Erythroblast (primary cell): ENCODE measurements at regions not wholly inside any gene's neighbourhood (a gene's known extent, or its start where the extent isn't known, plus 50 kb on each side); places are given as distances from the start of the nearest gene placed in this dataset.

ENCODE experiments used
- DNase-seq, 2 experiments: peaks; one replicate each; lab custom pipeline; 2025; lab: John Stamatoyannopoulos, UW
- GATA1 ChIP-seq: IDR thresholded peaks from 2 replicates; pipeline ENCODE4 v1.6.1; 2011; ENCODE audit warnings: low read depth, mild to moderate bottlenecking, control low read depth, low read length, moderate library complexity
- POLR2A ChIP-seq: IDR thresholded peaks from 2 replicates; pipeline ENCODE4 v1.6.1; 2011; ENCODE audit warnings: mild to moderate bottlenecking, low read length

DNA sequence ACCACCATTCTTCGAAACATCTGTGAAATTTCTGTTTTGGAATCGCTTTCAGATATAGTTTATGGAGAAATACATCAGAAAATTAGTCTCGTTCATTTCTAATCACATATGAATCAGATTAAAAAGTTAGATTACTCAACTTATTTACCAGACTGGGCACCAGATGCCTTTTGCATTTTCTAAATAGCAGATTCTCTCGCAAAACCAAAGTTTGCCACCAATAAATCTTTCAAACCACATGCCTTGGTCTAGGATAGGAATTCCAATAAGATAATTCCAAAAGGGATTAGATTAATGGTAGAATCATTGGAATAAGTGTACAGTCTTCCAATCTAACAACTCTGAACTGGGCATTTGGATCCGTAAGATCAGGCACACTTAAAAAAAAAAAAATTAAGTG is 160.4 kb upstream of the TAB2 start:
- TF ChIP-seq GATA1 (no peak), POLR2A (no peak)
- no peak for DNase-seq

DNA sequence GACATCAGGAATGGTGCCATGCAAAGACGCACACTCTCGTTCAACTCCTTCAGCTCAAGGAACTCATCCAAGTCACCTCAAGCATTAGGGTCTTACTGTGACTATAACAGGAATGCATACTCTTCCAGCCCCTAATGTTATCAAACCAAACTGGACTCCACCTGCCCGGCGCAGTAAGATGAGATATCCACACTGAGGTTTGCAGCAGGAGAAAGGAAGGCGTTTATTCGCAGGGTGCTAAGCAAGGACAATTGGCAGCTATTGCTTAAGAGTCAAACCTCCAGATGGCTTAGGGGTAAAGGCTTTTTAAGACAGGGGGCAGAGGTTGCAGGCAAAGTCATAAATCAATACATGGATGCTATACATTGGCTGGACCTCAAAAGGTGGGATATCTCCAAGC is 159.4 kb upstream of the TAB2 start:
- DNase-seq, result no peak
- TF ChIP-seq GATA1 (no peak), POLR2A (no peak)

DNA sequence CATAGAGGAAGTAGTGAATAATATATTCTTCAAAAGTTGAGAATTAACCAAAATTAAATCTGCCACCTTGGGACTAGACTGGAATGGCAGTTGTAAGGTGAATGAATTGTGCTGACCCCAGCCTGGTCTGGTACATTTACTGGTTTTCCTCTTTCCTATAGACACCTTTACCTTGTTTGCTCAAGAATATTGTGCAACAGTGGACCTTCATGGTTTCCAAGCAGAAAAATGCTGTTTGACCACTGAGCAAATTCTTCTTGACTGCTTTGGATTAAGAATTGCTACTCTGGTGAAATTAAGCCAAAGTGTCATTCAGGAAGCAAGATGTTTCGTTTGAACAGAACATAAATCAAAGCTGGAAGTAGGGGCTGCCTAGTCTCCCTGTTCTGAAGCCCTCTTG is 156.6 kb upstream of the TAB2 start:
- no peak for DNase-seq
- TF ChIP-seq POLR2A (no peak), GATA1 (no peak)

DNA sequence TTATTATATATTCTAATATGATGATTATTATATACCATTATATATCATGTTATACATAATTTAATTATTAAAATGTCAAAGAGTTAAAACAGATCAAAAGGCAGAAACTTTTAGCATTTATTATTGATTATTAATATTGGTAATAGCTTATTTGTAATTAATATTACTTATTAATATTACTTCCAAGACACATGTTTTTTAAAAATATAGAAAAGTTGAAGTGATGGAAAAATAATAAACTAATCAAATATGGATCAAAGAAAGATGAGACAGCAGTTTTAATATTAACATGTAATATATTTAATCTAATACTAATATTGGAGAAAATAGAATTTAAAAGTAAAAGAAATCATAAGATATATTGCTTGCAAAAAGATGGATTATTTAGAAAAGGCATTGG is 154.6 kb upstream of the TAB2 start:
- TF ChIP-seq GATA1, result no peak
- TF ChIP-seq POLR2A, result no peak

DNA sequence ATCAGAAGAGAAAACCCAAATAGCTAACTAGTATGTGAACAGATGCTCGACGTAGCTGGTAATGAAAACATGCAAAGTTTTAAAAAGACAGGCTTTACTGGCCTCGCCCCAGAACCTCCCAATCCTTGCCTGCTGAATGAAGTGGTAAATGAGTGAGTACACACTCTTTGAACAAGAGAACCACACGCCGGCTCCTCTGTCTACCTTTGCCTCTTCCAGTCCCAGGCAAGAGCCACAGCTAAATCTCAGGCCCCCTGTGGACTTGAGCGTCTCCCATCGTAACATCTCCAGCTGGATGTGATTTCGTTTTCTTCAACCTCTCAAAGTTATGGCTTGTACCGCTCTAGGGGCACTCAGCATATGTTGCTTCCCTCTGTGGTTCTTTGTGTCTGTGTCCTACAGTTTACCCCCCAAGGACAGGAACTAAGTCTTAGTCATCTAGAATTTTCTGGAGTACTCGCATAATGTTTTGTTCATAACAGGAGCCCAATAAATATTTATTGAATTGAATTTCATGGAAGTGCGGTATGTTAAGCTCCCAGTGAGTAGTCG is 153.2 kb upstream of the TAB2 start:
- no peak for DNase-seq

More for the DNA sequence above, 154.6 kb upstream of the TAB2 start:
- DNase-seq, result no peak

DNA sequence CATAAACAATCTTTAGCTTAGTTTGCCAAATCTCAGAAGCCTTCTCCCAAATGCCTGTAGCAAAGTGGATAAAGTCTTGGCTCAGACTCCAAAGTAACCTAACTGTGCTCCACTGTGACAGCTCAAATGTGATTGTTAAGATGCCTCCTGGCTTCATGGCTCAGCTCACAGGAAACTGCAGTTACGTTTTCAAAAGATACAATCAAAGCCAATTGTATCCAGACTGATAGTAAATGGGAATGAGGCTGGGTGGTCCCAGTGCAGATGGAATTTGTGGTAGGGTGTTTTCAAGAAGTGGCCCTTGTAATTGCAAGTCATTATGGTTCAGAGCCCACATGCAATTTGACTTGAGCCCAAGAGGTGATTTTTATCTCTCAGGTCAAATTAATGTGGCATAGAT is 151.2 kb upstream of the TAB2 start:
- DNase-seq, result no peak
- TF ChIP-seq POLR2A (no peak), GATA1 (no peak)

More for the DNA sequence above, 153.2 kb upstream of the TAB2 start:
- TF ChIP-seq POLR2A (no peak), GATA1 (no peak)

DNA sequence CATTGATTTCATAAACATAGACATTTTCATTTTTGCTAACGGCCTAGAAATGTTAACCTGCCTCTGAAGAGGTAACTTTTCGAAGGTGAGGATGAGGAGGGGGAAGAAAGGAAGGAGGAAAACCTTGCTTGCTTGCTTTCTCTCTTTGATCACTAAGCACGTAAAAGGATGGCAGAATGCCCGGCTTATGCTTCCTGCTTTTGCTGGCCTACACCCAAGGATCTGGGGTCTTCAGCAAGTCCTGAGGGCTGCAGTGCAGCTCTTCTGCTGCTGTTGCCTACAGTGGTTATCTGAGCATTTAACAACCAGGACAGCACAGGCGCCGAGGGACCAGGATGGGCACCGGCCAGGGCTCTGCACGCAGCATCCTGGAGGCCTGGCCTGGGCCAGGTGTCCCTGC is 150.8 kb upstream of the TAB2 start:
- DNase-seq, result no peak
- TF ChIP-seq GATA1 (no peak), POLR2A (no peak)

DNA sequence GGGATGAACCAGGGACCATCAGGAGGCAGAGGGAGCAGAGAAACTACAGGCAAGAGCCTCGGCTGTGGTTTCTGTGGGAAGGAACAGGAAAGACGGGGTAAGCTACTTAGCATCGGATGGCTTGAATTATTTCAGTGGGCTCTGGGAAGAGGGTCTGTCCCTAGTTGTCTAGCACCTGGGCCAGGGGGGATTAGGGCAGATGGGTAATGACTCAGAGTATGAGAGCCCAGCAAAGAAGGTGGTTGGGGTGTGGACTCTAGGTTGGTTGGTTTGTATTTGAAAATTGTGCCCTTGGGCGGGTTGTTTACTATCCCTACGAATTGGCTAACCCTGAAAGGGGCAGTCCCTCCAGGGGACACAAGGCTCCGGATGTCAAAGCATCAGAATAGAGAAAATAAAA is 148.5 kb upstream of the TAB2 start:
- DNase-seq, result no peak
- TF ChIP-seq GATA1, result no peak
- TF ChIP-seq POLR2A, result no peak

DNA sequence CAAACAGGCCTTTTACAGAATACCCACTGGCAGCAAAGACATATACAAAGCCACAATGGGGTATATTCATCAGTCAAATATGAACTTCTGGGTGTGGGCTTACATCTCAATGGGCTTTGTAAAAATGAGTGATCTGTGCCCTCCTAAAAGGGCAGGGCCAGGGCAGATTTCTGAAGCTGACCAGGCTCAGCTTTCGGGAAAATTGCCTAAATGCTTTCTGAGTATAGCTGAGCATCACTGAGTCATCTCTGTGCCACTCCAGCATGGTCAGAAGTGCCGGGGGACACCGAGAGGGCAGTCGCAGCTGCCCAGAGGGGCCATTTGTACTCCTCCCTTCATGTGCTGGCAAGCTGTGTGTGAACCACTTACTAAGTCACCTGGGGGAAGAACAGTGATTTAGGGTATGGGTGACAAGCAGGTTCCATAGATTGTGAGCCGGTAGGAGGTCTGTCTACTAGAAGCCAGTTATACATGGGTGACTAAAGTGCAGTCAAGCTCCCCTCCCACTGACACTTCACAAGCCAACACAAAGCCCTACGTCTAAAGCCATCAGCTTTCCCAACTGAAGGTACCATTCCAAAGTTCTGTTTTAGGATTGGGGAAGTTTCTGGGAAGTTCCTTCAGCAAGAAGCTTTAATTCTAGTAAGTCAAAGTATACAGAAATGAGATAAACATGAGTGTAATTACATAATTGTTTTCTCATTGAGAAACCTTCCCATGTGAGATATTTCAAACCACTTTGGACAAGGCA is 147.6 kb upstream of the TAB2 start:
- DNase-seq, result no peak
- TF ChIP-seq POLR2A (no peak), GATA1 (no peak)

DNA sequence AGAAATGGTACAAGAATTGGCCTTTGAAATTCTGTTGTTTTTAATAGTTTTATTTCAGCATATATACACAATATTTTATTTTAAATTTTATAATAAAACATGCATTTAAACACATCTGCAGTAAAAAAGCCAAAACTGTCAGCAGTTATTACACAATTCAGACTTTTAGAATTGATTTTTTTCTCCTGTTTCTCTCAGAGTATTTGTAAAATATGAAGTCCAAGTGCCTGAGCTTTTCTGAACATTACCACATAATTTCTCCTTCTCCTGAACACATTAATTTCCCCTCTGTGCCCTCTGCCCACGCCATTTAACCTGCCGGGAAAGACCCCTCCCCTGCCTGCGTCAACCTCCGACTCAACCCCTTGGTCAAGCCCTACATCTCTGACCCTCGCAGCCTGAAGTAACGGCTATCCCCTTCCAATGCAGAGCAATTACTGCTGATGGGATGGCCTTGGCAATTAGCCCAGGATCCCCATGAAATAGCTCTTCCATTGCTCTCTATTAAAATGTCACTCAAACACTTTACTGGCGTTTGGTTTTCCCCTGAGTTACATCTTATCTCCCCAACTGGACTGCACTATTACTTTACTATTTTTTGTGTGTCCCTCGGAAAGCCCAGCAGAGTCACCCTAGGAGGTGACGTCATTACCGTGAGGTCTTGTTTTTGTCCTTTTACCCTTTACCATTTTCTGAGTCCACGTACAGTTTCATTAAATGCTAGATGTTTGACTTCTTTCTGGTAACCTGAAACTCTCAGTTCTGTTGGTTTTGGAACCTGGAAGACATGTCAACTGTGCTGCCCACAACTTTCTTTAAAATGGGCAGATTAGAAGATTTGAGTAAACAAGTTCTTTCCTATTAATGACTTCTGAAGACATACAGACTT is 146.7 kb upstream of the TAB2 start:
- TF ChIP-seq POLR2A (no peak), GATA1 (no peak)
- peak in 1 of 2 experiments; percentile 10 for DNase-seq

DNA sequence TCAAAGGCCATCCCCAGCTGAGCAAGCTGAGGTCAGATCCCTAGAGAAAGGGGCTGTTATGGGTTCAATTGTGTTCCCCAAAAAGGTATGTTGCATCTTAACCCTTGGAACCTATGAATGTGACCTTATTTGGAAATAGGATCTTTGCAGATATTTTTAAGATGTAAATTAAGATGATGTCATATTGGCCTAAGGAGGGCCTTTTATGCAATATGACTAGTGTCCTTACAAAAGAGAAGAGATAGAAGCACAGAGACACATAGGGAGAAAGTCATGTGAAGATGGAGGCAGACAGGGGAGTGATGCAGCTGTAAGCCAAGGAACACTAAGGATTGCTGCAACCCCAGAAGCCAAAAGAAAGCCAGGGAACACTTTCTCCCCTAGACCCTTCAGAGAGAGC is 144.3 kb upstream of the TAB2 start:
- TF ChIP-seq GATA1 (no peak), POLR2A (no peak)
- no peak for DNase-seq

DNA sequence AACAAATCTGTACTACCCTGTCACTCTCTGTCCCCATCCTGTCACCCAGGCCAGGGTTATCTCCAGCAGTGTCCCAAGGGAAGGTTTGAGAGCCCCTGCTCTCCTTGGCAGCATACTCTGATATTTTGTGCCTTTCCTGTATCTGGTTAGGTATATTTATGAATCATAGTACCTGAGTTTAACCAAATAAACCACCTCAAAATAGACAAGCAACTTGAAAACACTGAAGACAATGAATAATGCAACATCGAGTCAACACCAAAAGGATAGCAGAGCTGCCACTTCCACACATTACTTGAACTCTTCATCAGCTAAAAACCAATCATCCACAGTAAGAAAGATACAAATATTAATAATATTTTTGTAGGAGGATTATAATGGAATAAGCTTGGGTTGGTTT is 142.6 kb upstream of the TAB2 start:
- no peak for TF ChIP-seq POLR2A
- TF ChIP-seq GATA1, result no peak

DNA sequence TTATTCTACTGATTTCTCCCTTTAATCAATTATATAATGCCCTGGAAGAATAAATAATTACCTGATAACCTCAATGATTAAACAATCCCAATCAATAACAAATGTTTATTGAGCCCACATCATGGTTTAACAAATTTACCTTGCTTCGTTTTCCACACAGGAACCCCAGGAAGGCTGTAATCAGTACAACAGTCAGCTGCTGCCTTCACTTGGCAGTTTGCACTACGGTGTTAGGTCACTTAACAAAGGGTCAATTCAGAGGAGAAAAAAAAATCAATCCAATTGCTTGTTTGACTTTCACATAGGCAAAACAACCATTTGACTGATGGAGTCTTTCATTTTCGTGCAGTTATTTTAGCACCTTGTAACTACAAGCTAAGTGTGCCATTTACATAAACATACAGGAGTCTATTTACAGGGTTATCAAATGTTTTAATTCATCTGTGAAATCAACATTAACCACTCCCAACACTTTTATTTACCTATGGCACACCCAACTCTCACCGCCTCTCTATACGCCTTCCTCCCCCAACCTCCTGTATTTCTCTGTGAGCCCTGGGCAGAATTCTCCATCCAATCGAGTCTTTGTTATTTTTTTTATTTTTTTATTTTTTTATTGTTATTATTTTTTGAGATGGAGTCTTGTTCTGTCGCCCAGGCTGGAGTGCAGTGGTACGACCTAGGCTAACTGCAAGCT is 140.4 kb upstream of the TAB2 start:
- TF ChIP-seq POLR2A, result no peak
- no peak for TF ChIP-seq GATA1
- DNase-seq, result no peak

More for the DNA sequence above, 142.6 kb upstream of the TAB2 start:
- no peak for DNase-seq

DNA sequence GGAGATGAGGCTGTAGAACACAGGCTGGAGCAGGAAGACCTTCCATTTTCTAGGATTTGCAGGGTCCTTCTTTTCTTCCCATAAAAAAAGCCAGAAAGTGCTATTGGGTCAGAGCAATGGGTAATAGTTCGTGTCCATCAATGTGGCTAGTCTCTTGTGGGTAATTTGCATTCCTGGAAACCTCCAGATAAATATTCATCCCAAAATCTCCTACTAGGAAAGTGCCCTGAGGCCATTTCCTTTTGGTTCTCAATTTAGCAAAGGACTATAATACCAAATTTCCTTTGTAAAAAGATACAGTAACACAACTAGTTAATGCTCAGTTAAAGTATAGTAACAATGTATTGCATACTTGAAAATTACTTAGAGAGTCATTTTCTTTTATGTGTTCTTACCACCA is 138.1 kb upstream of the TAB2 start:
- DNase-seq, result no peak
- TF ChIP-seq GATA1, result no peak
- no peak for TF ChIP-seq POLR2A
